Glutamatergic neuron (in vitro differentiated cells): ENCODE measurements at regions not wholly inside any gene's neighbourhood (a gene's known extent, or its start where the extent isn't known, plus 50 kb on each side); places are given as distances from the start of the nearest gene placed in this dataset.

Experiments used
- DNase-seq: peaks from one replicate; pipeline ENCODE4 v3.0.0; 2022
- H3K27ac Mint-ChIP-seq: one replicate; pipeline ENCODE4 v1.8.0; 2020; ENCODE audit warnings: mild to moderate bottlenecking, mixed read lengths, inconsistent platforms; ENCODE audit not compliant: unreplicated experiment
- H3K27me3 Mint-ChIP-seq: one replicate; pipeline ENCODE4 v1.8.0; 2020; ENCODE audit warnings: mild to moderate bottlenecking, moderate library complexity, mixed read lengths, inconsistent platforms; ENCODE audit not compliant: unreplicated experiment
- H3K36me3 Mint-ChIP-seq: one replicate; pipeline ENCODE4 v1.8.0; 2020; ENCODE audit warnings: mild to moderate bottlenecking, mixed read lengths, inconsistent platforms; ENCODE audit not compliant: unreplicated experiment
- H3K4me1 Mint-ChIP-seq: one replicate; pipeline ENCODE4 v1.8.0; 2020; ENCODE audit warnings: mild to moderate bottlenecking, low read depth, mixed read lengths, inconsistent platforms; ENCODE audit not compliant: unreplicated experiment
- H3K4me3 Mint-ChIP-seq: one replicate; pipeline ENCODE4 v1.8.0; 2020; ENCODE audit warnings: mild to moderate bottlenecking, mixed read lengths, inconsistent platforms; ENCODE audit not compliant: unreplicated experiment
- H3K9me3 Mint-ChIP-seq: one replicate; pipeline ENCODE4 v1.8.0; 2020; ENCODE audit warnings: mild to moderate bottlenecking, moderate library complexity, mixed read lengths, inconsistent platforms; ENCODE audit not compliant: unreplicated experiment
- TF ChIP-seq, protein P1 (sequence below): fragments of 200-600 bp; sonication (generic); IDR thresholded peaks from one replicate; pipeline ENCODE4 v1.5.0; 2021; ENCODE audit not compliant: partially characterized antibody, unreplicated experiment

DNA sequence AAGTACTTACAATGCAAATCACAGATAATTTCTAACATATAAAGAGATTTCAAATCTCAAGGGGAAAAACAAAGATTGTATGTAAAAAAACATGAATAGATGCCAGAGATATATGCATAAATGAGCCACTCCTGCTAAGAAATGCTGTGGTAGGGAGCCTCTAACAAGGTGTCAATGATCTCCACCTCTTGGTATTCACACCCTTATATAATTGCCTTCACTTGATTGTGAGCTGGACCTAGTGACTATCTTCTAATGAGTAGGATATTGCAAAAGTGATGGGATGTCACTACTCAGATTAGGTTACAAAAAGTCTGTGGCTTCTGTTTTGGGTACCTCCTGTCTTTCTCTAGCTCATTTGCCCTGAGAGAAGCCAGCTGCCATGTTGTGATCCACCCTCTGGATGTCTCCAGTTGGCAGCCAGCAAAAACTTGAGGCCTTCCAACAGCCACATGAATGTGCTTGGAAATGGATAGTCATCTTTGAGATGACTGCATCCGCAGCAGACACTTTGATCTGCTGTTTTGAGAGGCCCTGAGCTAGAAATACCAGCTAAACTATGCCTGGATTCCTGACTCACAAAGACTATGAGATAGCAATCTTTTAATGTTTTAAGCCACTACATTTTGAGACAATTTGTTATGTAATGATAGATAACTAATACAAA, 196.1 kb upstream of the FGGY start:
- Mint-ChIP-seq H3K36me3 (no peaks in the 10 kb centered on the region), H3K4me3 (no peak overlapping the region), H3K27ac (no peak overlapping the region), H3K9me3 (no peaks in the 10 kb centered on the region), H3K27me3 (no peaks in the 10 kb centered on the region), H3K4me1 (peaks cover 8% of the 10 kb centered on the region)
- TF ChIP-seq, protein P1, sequence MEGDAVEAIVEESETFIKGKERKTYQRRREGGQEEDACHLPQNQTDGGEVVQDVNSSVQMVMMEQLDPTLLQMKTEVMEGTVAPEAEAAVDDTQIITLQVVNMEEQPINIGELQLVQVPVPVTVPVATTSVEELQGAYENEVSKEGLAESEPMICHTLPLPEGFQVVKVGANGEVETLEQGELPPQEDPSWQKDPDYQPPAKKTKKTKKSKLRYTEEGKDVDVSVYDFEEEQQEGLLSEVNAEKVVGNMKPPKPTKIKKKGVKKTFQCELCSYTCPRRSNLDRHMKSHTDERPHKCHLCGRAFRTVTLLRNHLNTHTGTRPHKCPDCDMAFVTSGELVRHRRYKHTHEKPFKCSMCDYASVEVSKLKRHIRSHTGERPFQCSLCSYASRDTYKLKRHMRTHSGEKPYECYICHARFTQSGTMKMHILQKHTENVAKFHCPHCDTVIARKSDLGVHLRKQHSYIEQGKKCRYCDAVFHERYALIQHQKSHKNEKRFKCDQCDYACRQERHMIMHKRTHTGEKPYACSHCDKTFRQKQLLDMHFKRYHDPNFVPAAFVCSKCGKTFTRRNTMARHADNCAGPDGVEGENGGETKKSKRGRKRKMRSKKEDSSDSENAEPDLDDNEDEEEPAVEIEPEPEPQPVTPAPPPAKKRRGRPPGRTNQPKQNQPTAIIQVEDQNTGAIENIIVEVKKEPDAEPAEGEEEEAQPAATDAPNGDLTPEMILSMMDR: no peak
- DNase-seq: no peak

DNA sequence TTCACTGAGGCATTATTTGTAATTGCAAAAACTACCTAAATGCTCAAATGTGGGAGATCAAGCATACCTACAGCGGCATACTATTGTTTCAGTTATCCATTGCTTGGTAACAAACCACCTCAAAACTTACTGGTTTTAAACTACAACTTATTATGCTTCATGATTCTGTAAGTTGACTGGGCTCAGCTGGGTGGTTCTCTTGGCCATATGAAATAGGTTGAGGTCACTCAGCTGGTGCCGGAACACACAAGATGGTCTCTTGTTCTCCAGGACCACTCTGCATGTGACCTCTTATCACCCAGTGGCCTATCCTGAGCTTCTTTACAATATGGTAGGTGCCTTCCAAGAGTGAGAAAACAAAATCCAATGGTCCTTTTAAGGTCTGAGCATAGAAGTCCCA, 195.4 kb upstream of the FGGY start:
- H3K27ac Mint-ChIP-seq: no peak overlapping the region
- no peak overlapping the region for H3K4me3 Mint-ChIP-seq
- no peaks in the 10 kb centered on the region for H3K9me3 Mint-ChIP-seq
- DNase-seq: no peak
- H3K36me3 Mint-ChIP-seq: no peaks in the 10 kb centered on the region
- H3K4me1 Mint-ChIP-seq: peaks cover 8% of the 10 kb centered on the region
- H3K27me3 Mint-ChIP-seq: no peaks in the 10 kb centered on the region
- TF ChIP-seq, protein P1: no peak

DNA sequence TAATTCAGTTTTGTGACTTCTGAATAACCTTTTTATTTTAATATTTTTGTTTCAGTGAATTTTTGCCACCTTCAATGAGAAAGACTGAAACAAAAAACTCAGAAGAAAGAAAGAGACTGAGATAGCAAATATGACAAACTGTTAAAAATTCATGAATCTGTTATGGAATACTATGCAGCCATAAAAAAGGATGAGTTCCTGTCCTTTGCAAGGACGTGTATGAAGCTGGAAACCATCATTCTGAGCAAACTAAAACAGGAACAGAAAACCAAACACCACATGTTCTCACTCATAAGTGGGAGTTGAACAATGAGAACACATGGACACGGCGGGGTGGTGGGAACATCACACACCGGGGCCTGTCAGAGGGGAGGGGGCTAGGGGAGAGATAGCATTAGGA, 193.4 kb upstream of the FGGY start:
- Mint-ChIP-seq H3K27ac (no peak overlapping the region), H3K9me3 (no peaks in the 10 kb centered on the region), H3K4me3 (no peak overlapping the region), H3K36me3 (no peaks in the 10 kb centered on the region), H3K27me3 (peaks cover 3% of the 10 kb centered on the region), H3K4me1 (peaks cover 17% of the 10 kb centered on the region)
- TF ChIP-seq, protein P1: no peak
- DNase-seq: no peak

DNA sequence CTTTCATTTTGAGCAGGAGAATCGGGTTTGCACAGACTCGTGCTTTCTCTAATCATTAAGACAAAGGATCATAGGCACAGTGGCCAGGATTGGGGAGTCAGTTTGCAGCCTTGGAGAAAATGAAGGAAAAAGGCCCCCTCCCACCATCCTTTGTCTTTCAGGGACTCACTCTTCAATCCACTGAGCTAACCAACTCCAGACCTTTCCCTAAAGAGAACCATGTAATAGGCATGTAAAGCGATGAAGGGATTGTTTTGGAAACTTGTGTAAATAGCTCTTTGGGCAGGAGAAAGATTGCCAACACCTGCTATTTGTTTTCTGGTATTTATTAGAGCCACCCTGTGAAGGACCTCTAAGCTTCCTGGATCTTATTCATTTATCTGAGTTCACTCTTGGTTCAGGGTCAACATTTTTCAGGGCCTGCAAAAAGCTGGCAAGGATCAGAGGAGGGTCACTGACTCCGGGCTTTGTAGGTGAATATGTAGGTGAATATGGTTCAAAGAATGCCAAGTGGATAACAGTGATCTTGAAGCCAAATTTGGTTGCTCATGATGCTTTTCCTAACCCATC, 192.6 kb upstream of the FGGY start:
- TF ChIP-seq, protein P1: no peak
- no peak overlapping the region for H3K4me3 Mint-ChIP-seq
- H3K36me3 Mint-ChIP-seq: no peaks in the 10 kb centered on the region
- DNase-seq: no peak
- peaks cover 3% of the 10 kb centered on the region for H3K27me3 Mint-ChIP-seq
- H3K9me3 Mint-ChIP-seq: no peaks in the 10 kb centered on the region
- H3K27ac Mint-ChIP-seq: no peak overlapping the region
- H3K4me1 Mint-ChIP-seq: peaks cover 9% of the 10 kb centered on the region
